Neural progenitor cell (in vitro differentiated cells): ENCODE measurements at regions not wholly inside any gene's neighbourhood (a gene's known extent, or its start where the extent isn't known, plus 50 kb on each side); places are given as distances from the start of the nearest gene placed in this dataset.

Experiments
- CTCF ChIP-seq: fragments of 200-600 bp; sonication (generic); IDR thresholded peaks from 2 replicates; pipeline ENCODE4 v1.5.1; 2017; ENCODE audit warnings: antibody characterized with exemption, mild to moderate bottlenecking
- EZH2 ChIP-seq: fragments of 200-600 bp; sonication (generic); IDR thresholded peaks from 2 replicates; pipeline ENCODE4 v1.6.1; 2017; ENCODE audit warnings: antibody characterized with exemption, mild to moderate bottlenecking, moderate library complexity
- EZH2phosphoT487 ChIP-seq: fragments of 200-600 bp; sonication (generic); IDR thresholded peaks from 2 replicates; pipeline ENCODE4 v1.6.1; 2017; ENCODE audit warnings: antibody characterized with exemption

GRCh38 chr15:69880571-69881301 is 217.0 kb downstream of the TLE3 start:
- TF ChIP-seq CTCF (no peak), EZH2 (no peak), EZH2phosphoT487 (no peak)
